Frontal cortex (tissue), 3 donors: ENCODE measurements at regions not wholly inside any gene's neighbourhood (a gene's known extent, or its start where the extent isn't known, plus 50 kb on each side); places are given as distances from the start of the nearest gene placed in this dataset.
"Not testable (repeated sequence)": the region's sequence is repeated elsewhere in the genome, so short reads cannot be mapped to it uniquely, and the experiment has no call there.

ENCODE experiments used
- DNase-seq, 2 donors: peaks; one replicate each; pipeline ENCODE4 v3.0.0; 2012; ENCODE audit warnings: low spot score in 2 of 2
- FAIRE-seq: peaks from 2 replicates; lab custom pipeline; 2012; peaks lifted over from hg19 to GRCh38; lab: Jason Lieb, UNC
- donor health status: control.
- donor health status: control.
- donor health status: control.

GRCh38 chr1:222417264-222417663 lies 130.6 kb downstream of the HHIPL2 start:
- DNase-seq (no peak), FAIRE-seq (no peak)

DNA sequence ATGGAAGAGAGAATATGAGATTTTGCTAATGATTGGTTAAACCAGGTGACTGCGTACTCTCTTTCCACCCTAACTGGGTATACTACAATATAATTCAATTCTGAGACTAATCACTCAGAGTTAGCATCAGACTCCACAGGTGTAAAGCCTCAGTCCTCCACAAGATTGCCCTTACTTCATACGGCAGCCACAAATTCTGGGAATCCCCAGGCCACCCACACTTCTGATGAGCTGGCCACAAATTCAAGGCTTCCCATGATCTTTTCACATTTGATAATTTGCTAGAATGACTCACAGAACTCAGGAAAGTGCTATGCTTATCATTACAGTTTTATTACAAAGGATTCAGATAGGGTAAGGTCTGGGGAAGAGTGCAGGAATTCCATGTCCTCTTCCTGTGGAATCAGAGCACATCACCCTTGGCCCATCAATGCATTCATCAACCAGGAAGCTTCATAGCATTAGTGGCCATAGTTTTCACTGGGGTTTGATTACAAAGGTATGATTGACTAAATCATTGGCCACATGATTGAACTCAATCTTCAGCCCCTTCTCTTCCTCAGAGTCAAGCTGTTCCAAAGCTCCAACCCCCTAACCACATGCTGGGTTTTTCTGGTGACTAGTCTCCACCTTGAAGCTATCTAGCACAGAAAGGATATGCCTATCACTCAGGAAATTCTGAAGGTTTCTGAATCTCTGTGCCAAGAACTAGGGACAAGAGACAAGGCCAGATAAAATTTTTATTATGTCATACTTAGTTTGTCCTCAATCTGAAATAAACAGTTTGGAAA lies 131.7 kb downstream of the HHIPL2 start:
- no peak for DNase-seq
- FAIRE-seq, result no peak

DNA sequence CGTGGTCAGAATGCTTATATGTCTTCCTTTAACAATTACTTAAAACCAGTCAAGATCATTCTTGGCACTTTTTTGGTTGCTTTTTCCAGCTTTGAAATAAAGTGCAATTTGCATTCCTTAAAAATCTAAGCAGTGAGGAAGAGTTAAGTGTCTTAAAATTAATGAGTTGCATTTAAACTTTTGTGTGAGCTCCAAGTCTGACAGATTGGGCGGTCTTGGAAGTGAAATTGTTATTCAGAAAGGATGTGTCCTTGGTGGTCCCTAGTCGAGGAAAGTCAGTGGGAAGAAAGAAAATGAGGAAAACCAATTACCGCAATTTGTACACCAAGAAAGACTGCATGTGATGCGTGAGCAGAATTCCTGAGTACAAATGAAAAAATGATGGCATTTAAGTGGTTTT lies 132.5 kb downstream of the HHIPL2 start:
- no peak for FAIRE-seq
- no peak for DNase-seq

DNA sequence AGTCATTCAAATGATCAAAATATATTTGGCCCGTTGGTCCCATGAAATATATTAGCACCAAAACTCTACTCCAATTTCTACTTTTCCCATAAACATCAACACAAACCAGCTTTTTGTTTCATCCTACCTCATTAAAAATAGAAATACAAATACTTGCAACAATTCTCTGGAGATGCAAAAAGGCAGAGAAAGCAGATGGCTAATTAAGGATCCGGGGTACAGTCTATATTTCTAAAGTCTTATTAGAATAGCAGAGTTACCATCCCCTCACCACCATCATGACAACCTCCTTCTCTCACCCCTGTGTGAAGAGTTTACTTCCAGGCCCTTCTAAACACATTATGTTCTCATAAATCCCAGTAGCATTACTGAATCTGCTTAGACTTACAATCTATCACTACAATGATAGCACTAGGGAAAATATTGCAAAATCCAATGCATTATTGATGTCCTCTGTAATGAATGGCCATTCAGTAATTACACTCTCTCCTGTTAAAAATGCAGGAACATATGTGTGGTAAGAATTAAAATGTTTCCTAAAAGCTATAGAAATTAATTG lies 133.8 kb downstream of the HHIPL2 start:
- DNase-seq, result no peak
- no peak for FAIRE-seq

- DNase-seq, result no peak
- FAIRE-seq, result no peak
These were observed 134.5 kb downstream of the HHIPL2 start for GRCh38 chr1:222413436-222413835.

DNA sequence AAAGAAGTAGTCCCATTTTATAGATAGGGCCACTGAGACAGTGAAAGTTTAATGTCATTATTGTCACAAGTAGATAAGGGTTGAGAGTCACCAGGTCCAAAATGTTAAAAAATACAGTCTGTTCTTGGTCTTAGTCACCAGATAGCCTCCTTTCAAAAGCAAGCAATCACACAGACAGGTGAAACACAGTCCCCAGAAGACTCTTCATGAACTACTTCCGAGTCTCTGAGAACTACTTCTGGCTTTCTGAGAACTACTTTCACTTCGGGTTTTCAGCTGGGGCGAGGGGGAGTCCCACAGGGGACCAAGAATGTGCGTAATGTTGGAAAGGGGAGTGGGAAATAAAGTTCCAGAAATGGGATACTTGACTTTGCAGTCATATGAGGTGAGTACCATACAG lies 143.2 kb downstream of the HHIPL2 start:
- no peak for DNase-seq
- no peak for FAIRE-seq

GRCh38 chr1:222399197-222399596 lies 148.7 kb downstream of the HHIPL2 start:
- no peak for FAIRE-seq
- no peak for DNase-seq

GRCh38 chr1:222394224-222394623 lies 153.7 kb downstream of the HHIPL2 start:
- no peak for FAIRE-seq
- DNase-seq, result no peak

GRCh38 chr1:222392556-222392955 lies 155.3 kb downstream of the HHIPL2 start:
- FAIRE-seq (no peak), DNase-seq (no peak)

GRCh38 chr1:222390181-222390580 lies 157.7 kb downstream of the HHIPL2 start:
- DNase-seq, result no peak

GRCh38 chr1:222387007-222387814 lies 160.7 kb downstream of the HHIPL2 start:
- no peak for DNase-seq
- no peak for FAIRE-seq

More at GRCh38 chr1:222390181-222390580, 157.7 kb downstream of the HHIPL2 start:
- FAIRE-seq, result no peak

GRCh38 chr1:222385955-222386354 lies 161.9 kb downstream of the HHIPL2 start:
- no peak for FAIRE-seq
- no peak for DNase-seq

DNA sequence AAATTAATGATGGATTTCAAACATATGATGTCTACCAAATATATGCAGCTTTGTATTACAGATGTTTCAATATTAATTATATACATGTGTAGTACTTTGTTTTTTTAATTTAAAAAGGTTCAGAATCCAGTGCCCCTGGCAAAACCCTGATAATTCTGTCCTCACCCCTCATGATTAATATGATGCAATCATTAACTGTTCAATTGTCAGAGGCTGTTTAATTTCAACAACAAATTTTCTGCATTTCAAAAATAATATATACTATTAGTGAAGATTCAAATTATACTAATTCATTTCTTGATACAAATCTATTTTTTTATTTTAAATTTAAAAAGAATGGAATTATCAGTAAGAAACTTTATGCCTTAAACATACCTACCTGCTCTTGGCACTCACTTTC lies 162.6 kb downstream of the HHIPL2 start:
- DNase-seq, result no peak
- FAIRE-seq, result no peak

DNA sequence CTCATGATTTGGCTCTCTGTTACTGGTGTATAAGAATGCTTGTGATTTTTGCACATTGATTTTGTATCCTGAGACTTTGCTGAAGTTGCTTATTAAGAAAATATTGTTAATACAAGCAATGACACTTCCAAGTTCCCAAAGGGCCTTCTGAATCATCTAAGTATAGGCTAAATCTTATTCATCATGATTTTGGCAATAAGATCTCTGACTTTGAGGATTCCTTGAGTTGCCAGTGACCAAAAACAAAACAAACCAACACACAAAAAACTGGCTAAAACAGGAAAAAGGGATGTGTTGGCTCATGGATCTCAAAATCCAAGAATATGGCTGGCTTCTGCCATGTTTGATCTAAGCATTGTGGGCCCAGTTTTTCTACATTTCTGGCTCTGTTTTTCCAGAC lies 163.4 kb downstream of the HHIPL2 start:
- FAIRE-seq, result no peak

GRCh38 chr1:222382171-222382570 lies 165.7 kb downstream of the HHIPL2 start:
- no peak for FAIRE-seq
- DNase-seq, result no peak

More for the DNA sequence above, 163.4 kb downstream of the HHIPL2 start:
- no peak for DNase-seq

DNA sequence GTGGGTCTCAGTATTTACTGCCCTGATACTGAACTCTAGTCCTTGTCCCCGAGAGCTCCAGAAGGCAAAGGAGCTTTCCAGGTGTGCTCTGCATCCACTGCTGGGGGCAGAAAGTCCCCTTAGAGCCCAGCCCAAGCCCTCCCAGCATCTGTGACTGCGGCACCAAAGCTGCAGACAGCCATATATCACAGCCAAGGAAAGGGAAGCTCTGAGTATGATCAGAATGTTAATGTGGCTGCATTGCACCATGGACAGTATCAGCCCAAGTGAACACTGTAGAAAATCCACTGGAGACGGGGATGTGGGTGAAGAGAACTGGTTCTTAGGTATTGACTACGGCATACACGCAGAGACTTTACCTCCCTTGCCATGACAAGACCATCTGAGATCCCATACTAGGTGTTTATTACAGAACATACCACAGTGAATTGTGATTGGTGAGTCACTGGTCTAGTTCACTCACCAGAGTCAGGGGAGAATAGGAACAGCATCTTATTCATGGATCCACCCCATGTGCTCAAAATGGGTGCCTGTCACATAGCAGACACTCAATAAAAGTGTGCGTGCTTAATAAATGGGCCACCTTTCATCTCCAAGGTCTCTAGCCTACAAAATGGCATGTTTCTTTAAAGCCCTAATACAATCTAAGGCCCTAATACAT lies 170.3 kb downstream of the HHIPL2 start:
- DNase-seq, result no peak
- no peak for FAIRE-seq

- FAIRE-seq, DNase-seq: not testable (repeated sequence)
These were observed 171.1 kb downstream of the HHIPL2 start for GRCh38 chr1:222376791-222377190.

DNA sequence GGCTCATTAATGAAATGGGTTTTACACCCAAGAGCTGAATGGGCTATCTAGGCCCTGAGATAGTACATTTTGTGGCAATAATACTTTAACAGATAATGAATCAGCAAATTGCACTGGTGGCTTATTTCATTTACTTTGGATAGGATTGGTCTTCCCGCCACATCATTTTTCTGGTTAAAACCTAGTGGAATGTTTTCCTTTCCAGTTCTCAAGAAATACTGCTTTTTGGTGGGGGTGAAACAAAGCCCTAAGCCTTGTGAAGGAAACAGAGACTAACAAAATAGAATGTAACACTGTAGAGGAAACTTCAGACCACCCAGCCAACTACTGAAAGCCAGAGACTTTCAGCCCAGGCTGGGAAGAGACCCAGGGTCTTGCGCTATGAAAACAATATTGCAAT lies 172.2 kb downstream of the HHIPL2 start:
- DNase-seq, result no peak
- no peak for FAIRE-seq

DNA sequence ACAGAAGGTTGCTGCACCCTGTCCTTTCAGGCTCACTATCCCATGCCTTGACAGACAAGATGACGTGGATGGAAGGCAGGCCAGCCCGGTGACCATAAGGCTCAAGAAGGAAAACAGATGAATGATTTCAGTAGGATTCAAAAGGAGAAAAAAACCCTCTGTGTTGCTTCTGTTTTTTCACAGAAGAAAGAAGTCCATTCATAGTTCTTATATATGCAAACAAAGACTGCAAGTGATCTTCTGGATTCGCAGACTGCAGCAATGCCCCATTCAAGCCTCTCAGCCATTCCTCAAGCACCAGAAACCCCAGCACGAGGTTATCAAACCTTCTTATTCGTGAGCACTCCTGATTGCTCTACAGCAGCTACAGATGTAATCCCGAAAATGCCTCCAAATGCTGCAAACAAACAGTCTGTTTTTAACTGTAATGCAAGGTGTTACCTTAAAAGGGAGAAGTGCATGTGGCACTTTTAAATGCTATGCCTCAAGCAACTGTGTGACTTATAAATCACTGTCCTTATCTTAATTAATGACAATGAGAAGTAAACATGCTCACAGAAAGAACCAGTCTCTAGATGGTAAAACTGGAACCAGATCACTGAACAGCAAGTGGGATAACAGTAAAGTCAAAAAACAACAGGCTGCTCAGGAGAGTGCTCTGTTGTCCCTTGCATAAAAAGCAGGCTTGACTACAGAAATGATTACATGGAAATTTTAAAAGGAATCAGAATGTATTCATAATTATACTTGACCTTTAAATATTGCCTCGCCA lies 173.9 kb downstream of the HHIPL2 start:
- no peak for FAIRE-seq
- no peak for DNase-seq

DNA sequence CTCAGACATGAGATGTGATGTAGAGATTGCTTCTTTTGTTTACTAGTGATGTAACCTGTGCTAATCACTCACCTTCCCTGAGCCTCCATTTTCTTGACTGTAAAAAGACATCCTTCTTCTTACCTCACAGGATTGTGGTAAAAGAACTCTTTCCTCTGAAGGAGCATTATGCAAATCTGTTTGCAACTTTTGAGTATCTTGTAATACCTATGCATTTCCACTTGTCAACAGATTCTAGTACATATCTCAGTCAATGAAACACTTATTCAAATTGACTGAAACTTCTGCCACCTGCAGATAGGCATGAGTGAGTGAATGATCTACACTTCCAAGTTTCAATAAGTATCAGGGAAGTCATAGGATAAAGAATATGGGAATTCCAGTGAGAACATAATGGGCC lies 174.7 kb downstream of the HHIPL2 start:
- FAIRE-seq (no peak), DNase-seq (no peak)
